Loucy (cell line): ENCODE measurements at regions not wholly inside any gene's neighbourhood (a gene's known extent, or its start where the extent isn't known, plus 50 kb on each side); places are given as distances from the start of the nearest gene placed in this dataset.

ENCODE experiments used
- H2AFZ ChIP-seq: fragments of 200-600 bp; sonication (generic); 2 replicates; pipeline ENCODE4 v1.6.0; 2016; ENCODE audit warnings: antibody characterized with exemption, mild to moderate bottlenecking, low read length, moderate library complexity
- H3F3A ChIP-seq: fragments of 200-600 bp; 2 replicates; pipeline ENCODE4 v1.6.0; 2016; ENCODE audit warnings: antibody characterized with exemption, low read depth, mild to moderate bottlenecking
- H3K27me3 ChIP-seq: fragments of 200-600 bp; sonication (generic); 2 replicates; pipeline ENCODE4 v1.6.1; 2014; ENCODE audit warnings: low read length, mild to moderate bottlenecking; ENCODE audit not compliant: insufficient read depth, poor library complexity, severe bottlenecking
- H3K36me3 ChIP-seq: fragments of 200-600 bp; sonication (generic); 2 replicates; pipeline ENCODE4 v1.6.1; 2016; ENCODE audit warnings: low read length; ENCODE audit not compliant: insufficient read depth
- H3K4me1 ChIP-seq: fragments of 200-600 bp; sonication (generic); 2 replicates; pipeline ENCODE4 v1.5.1; 2014; ENCODE audit warnings: low read length, mild to moderate bottlenecking; ENCODE audit not compliant: insufficient read depth, poor library complexity, severe bottlenecking
- H3K4me2 ChIP-seq: fragments of 200-600 bp; sonication (generic); 2 replicates; pipeline ENCODE4 v1.6.0; 2014; ENCODE audit warnings: antibody characterized with exemption, low read length, low read depth, mild to moderate bottlenecking; ENCODE audit not compliant: poor library complexity, severe bottlenecking
- H3K4me3 ChIP-seq: fragments of 200-600 bp; sonication (generic); 2 replicates; pipeline ENCODE4 v1.5.1; 2014; ENCODE audit warnings: low read length, mild to moderate bottlenecking, mixed read lengths; ENCODE audit not compliant: poor library complexity, severe bottlenecking
- H3K79me2 ChIP-seq: fragments of 200-600 bp; sonication (generic); 2 replicates; pipeline ENCODE4 v1.6.1; 2014; ENCODE audit warnings: low read length; ENCODE audit not compliant: insufficient read depth
- H3K9ac ChIP-seq: fragments of 200-600 bp; sonication (generic); 2 replicates; pipeline ENCODE4 v1.6.0; 2014; ENCODE audit warnings: mild to moderate bottlenecking, low read depth, low read length, moderate library complexity; ENCODE audit not compliant: poor library complexity, severe bottlenecking
- H3K9me2 ChIP-seq: fragments of 200-600 bp; sonication (generic); replicated peaks from 2 replicates; pipeline ENCODE4 v1.6.1; 2016; ENCODE audit warnings: low read depth, low read length, mixed read lengths
- H3K9me3 ChIP-seq: fragments of 200-600 bp; sonication (generic); 2 replicates; pipeline ENCODE4 v1.6.1; 2014; ENCODE audit warnings: mild to moderate bottlenecking, antibody characterized with exemption, low read length, low read depth; ENCODE audit not compliant: insufficient read depth
- H4K20me1 ChIP-seq: fragments of 200-600 bp; sonication (generic); 2 replicates; pipeline ENCODE4 v1.6.0; 2014; ENCODE audit warnings: antibody characterized with exemption, low read length, mild to moderate bottlenecking; ENCODE audit not compliant: insufficient read depth, poor library complexity, severe bottlenecking
- CTCF ChIP-seq: fragments of 200-600 bp; sonication (generic); conservative IDR thresholded peaks from 2 replicates; pipeline ENCODE4 v1.5.1; 2014; ENCODE audit warnings: mild to moderate bottlenecking, antibody characterized with exemption, low read length
- EZH2phosphoT487 ChIP-seq: fragments of 200-600 bp; IDR thresholded peaks from 2 replicates; pipeline ENCODE4 v1.6.1; 2018; ENCODE audit warnings: antibody characterized with exemption, mild to moderate bottlenecking, moderate library complexity, borderline replicate concordance

GRCh38 chr12:125836647-125837046 is 771.4 kb downstream of the AACS start:
- no peaks in the 10 kb centered on the region for H3K27me3 ChIP-seq
- H4K20me1 ChIP-seq, result no peaks in the 10 kb centered on the region
- H3K4me2 ChIP-seq, result no peak overlapping the region
- no peak for TF ChIP-seq CTCF
- no peak for TF ChIP-seq EZH2phosphoT487
- no peak overlapping the region for H2AFZ ChIP-seq
- H3K9me2 ChIP-seq, result no peaks in the 10 kb centered on the region
- no peaks in the 10 kb centered on the region for H3K79me2 ChIP-seq
- H3K36me3 ChIP-seq, result no peaks in the 10 kb centered on the region
- H3K9me3 ChIP-seq, result no peaks in the 10 kb centered on the region
- H3K9ac ChIP-seq, result no peak overlapping the region
- H3K4me3 ChIP-seq, result no peak overlapping the region
- H3K4me1 ChIP-seq, result no peaks in the 10 kb centered on the region
- no peaks in the 10 kb centered on the region for H3F3A ChIP-seq

DNA sequence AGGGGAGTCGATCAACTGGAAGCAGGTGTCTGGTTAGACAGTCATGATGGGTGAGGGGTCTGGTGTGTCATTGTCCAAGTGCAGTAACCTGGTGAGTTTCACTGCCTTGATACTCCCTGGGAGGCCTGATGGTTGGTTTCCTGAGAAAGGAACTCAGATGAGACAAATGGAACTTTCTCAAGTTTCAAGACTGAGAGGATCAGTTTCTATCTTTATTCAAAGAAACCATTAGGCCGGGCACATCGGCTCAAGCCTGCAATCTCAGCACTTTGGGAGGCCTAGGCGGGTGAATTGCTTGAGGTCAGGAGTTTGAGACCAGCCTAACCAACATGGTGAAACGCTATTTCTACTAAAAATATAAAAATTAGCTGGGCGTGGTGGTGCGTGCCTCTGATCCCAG is 776.1 kb downstream of the AACS start:
- Histone ChIP-seq H3K36me3 (no peaks in the 10 kb centered on the region), H2AFZ (no peak overlapping the region), H3K4me1 (no peaks in the 10 kb centered on the region), H4K20me1 (no peaks in the 10 kb centered on the region), H3F3A (no peaks in the 10 kb centered on the region), H3K9ac (no peak overlapping the region), H3K4me2 (no peak overlapping the region), H3K9me2 (no peaks in the 10 kb centered on the region), H3K79me2 (no peaks in the 10 kb centered on the region), H3K9me3 (no peaks in the 10 kb centered on the region), H3K27me3 (no peaks in the 10 kb centered on the region), H3K4me3 (no peak overlapping the region)
- no peak for TF ChIP-seq EZH2phosphoT487
- TF ChIP-seq CTCF, result no peak

GRCh38 chr12:125852116-125852515 is 786.9 kb downstream of the AACS start:
- Histone ChIP-seq H3K36me3 (no peaks in the 10 kb centered on the region), H3K79me2 (no peaks in the 10 kb centered on the region), H3F3A (no peaks in the 10 kb centered on the region), H3K9ac (no peak overlapping the region), H4K20me1 (no peaks in the 10 kb centered on the region), H3K9me2 (no peaks in the 10 kb centered on the region), H3K4me1 (no peaks in the 10 kb centered on the region), H3K4me2 (no peak overlapping the region), H3K4me3 (no peak overlapping the region), H3K9me3 (no peaks in the 10 kb centered on the region), H3K27me3 (no peaks in the 10 kb centered on the region), H2AFZ (no peak overlapping the region)
- no peak for TF ChIP-seq CTCF
- TF ChIP-seq EZH2phosphoT487, result no peak
